Amniotic stem cell (primary cell): ENCODE measurements at regions not wholly inside any gene's neighbourhood (a gene's known extent, or its start where the extent isn't known, plus 50 kb on each side); places are given as distances from the start of the nearest gene placed in this dataset.

Experiments used
- DNase-seq: peaks from one replicate; lab custom pipeline; 2025; lab: John Stamatoyannopoulos, UW

DNA sequence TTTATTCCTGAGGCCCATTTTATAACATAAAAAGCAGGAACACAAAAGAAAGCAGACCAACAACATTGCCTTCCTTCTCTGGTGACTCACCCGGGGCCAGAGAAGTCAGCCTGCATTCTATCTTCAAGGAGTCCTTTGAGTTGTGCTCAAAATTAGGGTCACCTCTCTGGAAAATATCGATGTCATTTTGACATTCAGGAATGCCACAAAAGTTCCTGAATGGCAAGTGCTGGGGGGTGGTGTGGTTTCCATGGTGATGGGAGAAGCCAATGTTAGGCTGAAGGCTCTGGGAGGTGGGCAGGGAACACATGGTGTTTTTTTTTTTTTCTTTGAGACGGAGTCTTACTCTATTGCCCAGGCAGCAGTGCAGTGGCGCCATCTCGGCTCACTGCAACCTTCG lies 159.6 kb downstream of the HAPSTR1 start:
- DNase-seq = no peak

DNA sequence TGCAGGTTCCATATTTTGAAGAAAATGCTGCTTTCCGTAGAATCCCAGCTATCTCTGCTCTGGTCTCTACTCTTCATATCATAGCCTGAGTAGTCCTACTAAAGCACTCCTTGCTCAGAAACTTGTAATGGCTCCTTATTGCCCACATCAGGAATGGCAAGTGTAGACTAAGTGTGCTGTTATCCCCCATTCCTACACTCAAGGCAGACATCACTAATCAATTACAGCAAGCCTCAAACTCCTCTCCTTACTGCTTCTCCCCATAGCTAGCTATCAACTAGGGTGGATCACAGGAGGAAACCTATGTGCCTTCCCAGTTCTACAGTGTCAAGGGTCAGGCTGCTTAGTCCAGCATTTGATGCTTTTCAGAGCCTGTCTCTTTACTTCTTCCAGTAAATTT lies 163.4 kb downstream of the HAPSTR1 start:
- DNase-seq = no peak

DNA sequence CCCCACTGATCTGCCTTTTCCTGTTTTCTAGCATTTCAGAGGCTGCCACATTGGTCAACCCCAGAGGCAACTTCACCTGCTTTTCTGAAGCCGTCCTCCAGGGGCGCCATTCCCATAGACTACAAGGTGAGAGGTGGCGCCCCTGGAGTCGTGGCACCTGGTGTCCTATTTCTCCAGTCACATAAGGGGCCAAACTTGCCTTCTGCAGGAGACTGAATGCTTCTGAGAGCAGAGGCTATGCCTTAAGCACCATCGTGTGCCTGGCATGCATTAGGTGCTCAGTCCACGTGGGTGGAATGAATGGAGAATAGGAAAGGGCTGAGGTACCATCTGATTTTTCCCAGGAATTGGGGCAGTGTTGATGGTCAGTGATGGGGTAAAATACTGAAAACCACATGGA lies 164.8 kb downstream of the HAPSTR1 start:
- DNase-seq = no peak

- no peak for DNase-seq
Measured at GRCh38 chr16:9257843-9258242, 166.4 kb downstream of the HAPSTR1 start.

DNA sequence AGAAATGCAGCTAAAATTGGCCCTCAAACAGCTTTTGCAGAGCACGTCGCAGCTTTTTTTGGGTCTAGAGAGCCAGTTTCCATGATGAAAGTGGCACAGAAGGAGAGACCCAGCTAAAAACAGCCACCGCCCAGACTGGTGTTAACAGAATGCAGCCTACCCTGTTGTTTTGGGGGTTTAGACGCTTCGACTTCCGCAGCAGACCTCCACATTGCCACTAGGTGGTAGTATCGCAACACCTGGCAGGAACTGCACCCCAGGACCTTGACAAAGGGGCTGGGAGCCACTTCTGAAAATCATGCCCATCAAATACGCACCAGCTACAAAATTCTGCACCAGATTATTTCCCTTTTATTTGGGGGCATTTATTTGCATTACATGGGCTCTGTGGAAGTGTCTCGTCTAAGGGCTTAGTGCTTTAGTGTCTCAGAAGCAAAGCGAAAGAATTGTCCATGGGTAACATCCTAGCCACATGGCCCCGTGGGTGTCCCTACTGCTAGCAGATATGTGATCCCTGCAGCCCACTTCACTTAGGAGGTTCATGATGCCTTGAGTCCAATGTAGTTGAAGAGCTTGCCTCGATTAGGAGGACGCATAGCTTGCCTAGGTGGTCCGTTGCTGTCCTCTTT lies 167.1 kb downstream of the HAPSTR1 start:
- no peak for DNase-seq

GRCh38 chr16:9259914-9260608 lies 168.6 kb downstream of the HAPSTR1 start:
- no peak for DNase-seq

DNA sequence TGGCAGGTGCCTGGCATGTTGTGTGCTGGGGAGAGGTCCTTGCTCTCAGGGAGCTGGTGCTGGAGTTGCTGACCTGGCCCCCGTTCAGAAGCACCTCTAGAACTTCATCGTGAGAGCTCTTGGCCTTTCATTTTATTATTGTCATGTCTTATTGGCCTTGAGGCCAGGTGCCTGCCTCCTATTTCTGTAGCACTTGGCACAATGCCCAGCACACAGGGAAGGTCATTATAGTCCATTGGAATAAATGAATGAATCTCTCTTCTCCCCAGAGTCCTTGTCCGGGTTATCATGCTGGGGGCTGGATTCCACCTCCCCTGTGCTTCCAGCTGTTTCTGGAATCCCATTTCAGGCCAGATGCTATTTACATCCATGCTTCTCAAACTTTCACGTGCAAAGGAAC lies 169.2 kb downstream of the HAPSTR1 start:
- DNase-seq = no peak

DNA sequence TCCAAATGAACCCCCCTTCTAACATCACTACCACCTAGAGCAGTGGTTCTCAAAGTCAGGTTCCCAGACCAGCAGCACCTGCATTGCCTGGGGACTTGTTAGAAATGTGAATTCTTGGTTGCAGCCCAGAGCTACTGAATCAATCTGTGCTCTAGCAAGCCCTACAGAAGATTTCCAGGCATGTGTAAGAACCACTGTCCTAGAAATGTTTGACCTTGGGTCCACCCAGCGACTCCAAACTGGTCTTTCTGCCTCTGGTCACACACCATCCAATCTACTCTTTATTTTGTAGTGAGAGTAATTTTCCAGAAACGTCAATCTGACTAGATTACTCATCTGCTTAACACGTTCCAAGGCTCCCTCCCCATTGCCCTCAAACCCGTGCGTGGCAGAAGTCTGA lies 169.9 kb downstream of the HAPSTR1 start:
- no peak for DNase-seq

- no peak for DNase-seq
Measured at GRCh38 chr16:9262941-9263715, 171.7 kb downstream of the HAPSTR1 start.

- DNase-seq = no peak
Measured at GRCh38 chr16:9264067-9264466, 172.6 kb downstream of the HAPSTR1 start.

GRCh38 chr16:9268446-9268845 lies 177.0 kb downstream of the HAPSTR1 start:
- DNase-seq = no peak

DNA sequence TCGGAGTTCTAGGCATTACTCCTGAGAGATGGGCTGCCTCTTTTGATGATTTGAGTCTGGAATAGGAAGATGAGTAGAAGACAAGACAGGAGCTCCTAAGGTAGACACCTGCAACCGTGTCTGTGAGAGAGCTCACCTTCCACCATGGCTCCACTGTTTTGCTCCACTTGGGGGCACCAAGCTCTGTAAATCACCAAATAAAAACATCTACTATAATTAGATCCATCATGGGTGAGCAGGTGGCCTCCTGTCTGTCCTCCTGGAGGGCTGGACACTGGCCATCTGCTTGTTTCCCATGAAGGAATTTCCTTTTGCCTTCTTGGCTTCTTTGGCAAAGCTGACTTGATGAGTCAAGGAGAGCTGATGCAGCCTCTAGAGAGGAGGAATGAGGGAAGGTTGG lies 179.0 kb downstream of the HAPSTR1 start:
- no peak for DNase-seq

DNA sequence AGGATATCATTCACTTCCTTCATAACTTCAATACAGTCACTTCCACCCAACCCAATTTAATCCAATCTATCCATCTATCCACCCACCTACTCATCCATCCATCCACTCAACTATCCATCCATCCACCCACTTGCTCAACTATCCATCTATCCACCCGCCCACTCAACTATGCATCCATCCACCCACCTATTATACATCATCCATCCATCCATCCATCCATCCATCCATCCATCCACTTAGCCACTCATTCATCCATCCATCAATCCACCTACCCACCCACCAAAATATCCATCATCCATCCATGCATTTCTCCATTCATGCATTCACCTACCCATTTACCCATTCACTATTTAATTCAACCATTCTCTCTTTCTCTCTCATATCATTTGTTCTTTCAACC lies 179.5 kb downstream of the HAPSTR1 start:
- no peak for DNase-seq

DNA sequence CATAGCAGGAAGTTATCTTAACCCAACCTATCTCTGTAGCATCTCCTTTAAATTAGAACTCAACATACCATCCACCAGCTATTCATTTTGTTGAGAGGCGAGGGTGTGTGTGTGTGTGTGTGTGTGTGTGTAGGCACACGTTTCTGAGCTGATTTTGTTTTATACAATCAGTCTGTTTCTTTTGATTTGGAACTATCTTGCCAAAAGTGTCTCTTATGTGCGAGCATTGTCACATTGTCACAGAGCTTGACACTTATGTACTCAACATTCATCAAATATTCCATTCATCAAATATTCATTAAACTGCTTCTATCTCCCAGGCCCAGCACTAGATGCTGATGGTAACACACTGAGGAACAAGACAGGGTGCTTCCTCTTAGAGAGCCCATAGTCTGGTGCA lies 180.4 kb downstream of the HAPSTR1 start:
- no peak for DNase-seq

GRCh38 chr16:9275377-9275776 lies 183.9 kb downstream of the HAPSTR1 start:
- DNase-seq = no peak

- no peak for DNase-seq
Measured at GRCh38 chr16:9275816-9276354, 184.4 kb downstream of the HAPSTR1 start.

GRCh38 chr16:9279291-9280068 lies 188.0 kb downstream of the HAPSTR1 start:
- DNase-seq = no peak

GRCh38 chr16:9280069-9280466 lies 188.6 kb downstream of the HAPSTR1 start:
- no peak for DNase-seq

DNA sequence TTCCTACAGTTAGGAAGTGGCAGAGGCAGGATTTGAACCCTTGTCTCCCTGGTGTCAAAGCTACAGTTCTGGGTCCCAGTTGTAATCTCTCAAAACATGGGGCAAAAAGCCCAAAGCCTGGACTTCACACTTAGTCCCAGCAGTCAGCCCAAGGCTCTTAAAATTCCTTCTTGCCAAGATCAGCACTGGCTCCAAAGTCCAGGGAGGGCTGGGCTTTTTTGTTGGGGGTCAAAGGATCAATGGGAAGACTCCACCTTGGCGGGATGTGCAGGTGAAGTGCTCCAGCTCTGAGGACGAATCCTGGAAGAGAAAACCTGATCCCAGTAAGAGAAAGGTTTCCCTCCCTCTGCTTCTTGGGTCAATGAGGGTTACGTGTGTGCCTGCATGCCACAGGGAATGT lies 195.5 kb downstream of the HAPSTR1 start:
- no peak for DNase-seq

DNA sequence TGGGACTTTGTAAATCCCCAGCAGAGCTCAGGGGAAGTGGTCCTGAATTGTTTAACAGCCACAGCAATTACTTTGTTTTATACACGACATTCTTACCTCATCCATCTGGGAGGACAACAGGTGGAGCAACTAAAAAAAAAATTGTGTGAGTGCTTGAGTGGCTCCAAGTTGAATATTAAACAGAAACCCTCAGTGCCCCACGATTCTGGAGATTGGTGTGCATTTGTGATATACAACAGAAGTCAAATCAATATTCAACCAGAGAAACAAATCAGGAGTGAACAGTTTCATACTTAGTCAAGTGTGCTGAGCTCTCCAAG lies 204.8 kb downstream of the HAPSTR1 start:
- no peak for DNase-seq

DNA sequence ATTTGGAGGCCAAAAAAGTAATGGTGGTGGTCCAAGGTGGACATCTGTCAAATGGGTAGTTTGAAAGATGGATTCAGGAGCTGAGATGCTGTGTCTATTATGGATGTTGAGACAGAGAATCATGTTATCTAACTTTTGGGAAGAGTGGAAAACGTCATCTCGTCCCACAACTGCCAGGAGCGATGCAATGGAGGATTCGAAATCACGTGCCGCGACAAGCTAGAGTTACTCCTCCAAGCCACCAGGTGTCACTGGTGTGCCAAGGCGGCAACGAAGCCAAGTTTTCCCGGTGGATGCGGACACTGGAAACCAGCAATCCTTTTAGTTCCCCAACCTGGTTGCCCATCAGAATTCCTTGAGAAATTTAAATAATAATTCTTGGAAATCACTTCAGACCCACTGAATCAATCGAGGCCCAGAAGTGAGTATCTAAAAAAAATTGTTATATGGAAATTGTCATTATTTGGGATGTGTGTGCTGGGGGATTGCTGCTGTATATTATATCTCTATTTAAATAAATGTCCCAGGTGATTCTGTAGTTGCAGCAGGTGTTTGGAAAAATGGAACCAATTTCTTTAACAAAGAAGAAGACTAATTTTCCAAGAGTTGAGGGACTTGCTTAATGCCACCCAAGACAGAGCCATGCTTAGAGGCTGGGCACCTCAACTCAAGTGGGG lies 206.1 kb downstream of the HAPSTR1 start:
- DNase-seq = no peak

DNA sequence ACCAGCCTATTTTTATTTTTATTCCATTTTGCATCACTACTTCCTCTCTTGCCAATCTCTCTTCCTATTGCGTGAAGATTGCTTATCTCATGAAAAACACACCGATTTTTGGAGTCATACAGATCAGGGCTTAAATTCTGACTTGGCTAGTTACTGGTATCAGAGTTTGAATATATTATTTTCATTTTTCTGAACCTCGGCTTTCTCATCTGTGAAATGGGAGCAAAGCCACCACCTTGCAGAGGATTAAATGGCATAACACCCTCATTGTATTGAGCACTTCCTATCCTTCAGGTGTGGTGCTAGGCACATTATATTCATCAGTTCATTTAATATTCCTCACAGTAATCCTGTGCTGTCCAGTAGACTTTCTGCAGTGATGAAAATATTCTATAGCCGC lies 208.8 kb downstream of the HAPSTR1 start:
- no peak for DNase-seq
